Heart right ventricle (tissue), 16 donors: ENCODE measurements at regions not wholly inside any gene's neighbourhood (a gene's known extent, or its start where the extent isn't known, plus 50 kb on each side); places are given as distances from the start of the nearest gene placed in this dataset.
A peak's percentile ranks its signal among the peaks of the same experiment; 100 is the strongest.

Experiments
- ATAC-seq, 8 donors: fragments of 200-7000 bp; cut with Tn5 transposase; one replicate each; pipeline ENCODE4 v1.9.1; 2020; ENCODE audit warnings: mild to moderate bottlenecking in 8 of 8, moderate library complexity in 8 of 8, moderate number of reproducible peaks in 1 of 8
- DNase-seq, 2 donors: peaks; one replicate each; pipeline ENCODE4 v3.0.0-alpha.2; 2020
- H3K27ac ChIP-seq, 10 donors: fragments of 200-600 bp; sonication (generic) in 2 of 10; one replicate each; pipeline versions ENCODE4 v1.5.0 to v1.8.0; 2020 to 2022; ENCODE audit warnings: mild to moderate bottlenecking in 3 of 10
- H3K27me3 ChIP-seq, 7 donors: fragments of 200-600 bp; one replicate each; pipeline ENCODE4 v1.8.0; 2021 to 2022; ENCODE audit warnings: mild to moderate bottlenecking in 2 of 7
- H3K36me3 ChIP-seq, 9 donors: fragments of 200-600 bp; sonication (generic) in 1 of 9; one replicate each; pipeline versions ENCODE4 v1.5.0 to v1.8.0; 2020 to 2022; ENCODE audit warnings: mild to moderate bottlenecking in 2 of 9
- H3K4me1 ChIP-seq, 9 donors: fragments of 200-600 bp; sonication (generic) in 1 of 9; one replicate each; pipeline versions ENCODE4 v1.5.0 to v1.8.0; 2020 to 2022; ENCODE audit warnings: mild to moderate bottlenecking in 4 of 9
- H3K4me3 ChIP-seq, 10 donors: fragments of 200-600 bp; sonication (generic) in 2 of 10; one replicate each; pipeline versions ENCODE4 v1.5.0 to v1.8.0; 2020 to 2022; ENCODE audit warnings: mild to moderate bottlenecking in 7 of 10, moderate library complexity in 2 of 10
- H3K9me3 ChIP-seq, 11 donors: fragments of 200-600 bp in 10 of 11; sonication (generic) in 2 of 11; one replicate each; pipeline versions ENCODE4 v1.5.0 to v1.8.0; 2013 to 2022; ENCODE audit warnings: mild to moderate bottlenecking in 2 of 11, control low read depth in 1 of 11, moderate library complexity in 1 of 11
- CTCF ChIP-seq, 9 donors: fragments of 200-600 bp; sonication (generic) in 2 of 9; IDR thresholded peaks; one replicate each; pipeline versions ENCODE4 v1.5.0 to v1.8.0; 2021 to 2022; ENCODE audit warnings: antibody characterized with exemption in 9 of 9, mild to moderate bottlenecking in 5 of 9, moderate library complexity in 1 of 9
- WGBS, 2 donors: extraction: QIAGEN DNeasy Blood & Tissue Kit; methylation state at CpG; one replicate each; pipeline ENCODE4 v1.1.7; 2013; ENCODE audit warnings: inconsistent platforms in 1 of 2; 5-methylcytosine and 5-hydroxymethylcytosine counted together
- intact Hi-C, 10 donors: fragments of 100-400 bp; cut with DNase I; formaldehyde crosslinking; loops; one replicate each; pipeline versions ENCODE4 v1.11.1 to v1.14.2; 2022
- donor health status: Arrhythmogenic right ventricular cardiomyopathy.
- donor health status: ischemic (EF 13 %, LVEDD 7.1; RV severe dilation, severe dysfunction).
- donor health status: healthy with polysubstance abuse.
- donor health status: DM: no; HTN: yes; CAD: no.
- donor health status: DM: no; HTN: no; CAD: no.
- donor health status: ischemic (EF 25% LVEDD 6.9; RV normal size, moderate dysfunction).
- donor health status: ischemic (EF 25% LVEDD 5.7; RV mildly dilated, moderate dysfunction).
- donor health status: healthy.
- donor health status: DM: yes; HTN: yes; CAD: no.
- donor health status: Ischemic cardiomyopathy.
- donor health status: ischemic (EF 35%, LVEDD 5.7; RV mildly dilated, moderate dysfunction).
- donor health status: nonischemic (EF 11% LVEDD 7.7; RV severe dilation, severe dysfunction).
- donor health status: DM: yes; HTN: yes; CAD: no.
- donor health status: PGD.
- donor health status: ischemic (EF 29% LVEDD 5.4; RV normal size, mild dysfunction).
- donor health status: nonischemic (EF 23%, LVEDD 6.1; RV moderate dilation, normal function).

GRCh38 chr3:72462595-72463011 is 385.6 kb downstream of the SHQ1 start:
- intact Hi-C loops, result no loop called here
- peak; percentile 18 to 63 for DNase-seq
- no peak overlapping the region for H3K4me3 ChIP-seq
- WGBS, 2 donors, result 44 to 49% methylated on average over 6 of the region's 6 CpGs
- no peak for TF ChIP-seq CTCF (IDR thresholded peaks at IDR 0.05)
- H3K27ac ChIP-seq, result no peak overlapping the region
- H3K4me1 ChIP-seq, result peaks cover 0 to 30% (median 13%) of the 10 kb centered on the region in 9 donors
- H3K27me3 ChIP-seq, result no peaks in the 10 kb centered on the region
- H3K9me3 ChIP-seq, result no peaks in the 10 kb centered on the region
- ATAC-seq, result peak; percentile 28 to 68 (median 64)
- H3K36me3 ChIP-seq, result no peaks in the 10 kb centered on the region

GRCh38 chr3:72461787-72462186 is 386.5 kb downstream of the SHQ1 start:
- peak overlapping the region in 3 of 10 donors; percentile 23 to 31 (median 25) for H3K27ac ChIP-seq
- H3K4me3 ChIP-seq, result no peak overlapping the region
- DNase-seq, result peak; percentile 38 to 46
- 12 to 14% methylated on average over 4 of the region's 4 CpGs for WGBS, 2 donors
- H3K4me1 ChIP-seq, result peaks cover 0 to 30% (median 13%) of the 10 kb centered on the region in 9 donors
- H3K27me3 ChIP-seq, result no peaks in the 10 kb centered on the region
- ATAC-seq, result peak in 7 of 8 donors; percentile 10 to 67 (median 62)
- intact Hi-C loops, result no loop called here
- no peaks in the 10 kb centered on the region for H3K36me3 ChIP-seq
- no peaks in the 10 kb centered on the region for H3K9me3 ChIP-seq
- no peak for TF ChIP-seq CTCF (IDR thresholded peaks at IDR 0.05)

- peaks cover 0 to 21% (median 13%) of the 10 kb centered on the region in 9 donors for H3K4me1 ChIP-seq
- no peak overlapping the region for H3K4me3 ChIP-seq
- TF ChIP-seq CTCF (IDR thresholded peaks at IDR 0.05), result no peak
- WGBS, 2 donors, result 94 to 96% methylated on average over 8 of the region's 8 CpGs
- H3K27me3 ChIP-seq, result no peaks in the 10 kb centered on the region
- no peak for ATAC-seq
- intact Hi-C loops, result no loop called here
- H3K36me3 ChIP-seq, result no peaks in the 10 kb centered on the region
- H3K27ac ChIP-seq, result no peak overlapping the region
- H3K9me3 ChIP-seq, result no peaks in the 10 kb centered on the region
- no peak for DNase-seq
Measured at GRCh38 chr3:72460205-72461174, 387.8 kb downstream of the SHQ1 start.

GRCh38 chr3:72459588-72459987 is 388.7 kb downstream of the SHQ1 start:
- H3K27ac ChIP-seq, result no peak overlapping the region
- H3K9me3 ChIP-seq, result no peaks in the 10 kb centered on the region
- H3K36me3 ChIP-seq, result no peaks in the 10 kb centered on the region
- ATAC-seq (no peak), DNase-seq (no peak)
- peaks cover 0 to 20% (median 15%) of the 10 kb centered on the region in 9 donors for H3K4me1 ChIP-seq
- TF ChIP-seq CTCF (IDR thresholded peaks at IDR 0.05), result no peak
- intact Hi-C loops, result no loop called here
- H3K4me3 ChIP-seq, result no peak overlapping the region
- no peaks in the 10 kb centered on the region for H3K27me3 ChIP-seq
